Upper lobe of left lung (tissue), 6 donors: ENCODE measurements at regions not wholly inside any gene's neighbourhood (a gene's known extent, or its start where the extent isn't known, plus 50 kb on each side); places are given as distances from the start of the nearest gene placed in this dataset.
"Not testable (repeated sequence)": the region's sequence is repeated elsewhere in the genome, so short reads cannot be mapped to it uniquely, and the experiment has no call there.

Source experiments
- ATAC-seq, 2 donors: fragments of 200-7000 bp; cut with Tn5 transposase; one replicate each; pipeline ENCODE4 v1.9.1; 2022; ENCODE audit warnings: mild to moderate bottlenecking in 2 of 2, moderate library complexity in 2 of 2; ENCODE audit not compliant: low FRiP score in 2 of 2
- DNase-seq, 2 donors: peaks; one replicate each; pipeline ENCODE4 v3.0.0-alpha.2; 2019 to 2020
- H3K27ac ChIP-seq, 4 donors: fragments of 200-600 bp; sonication (generic); one replicate each; pipeline ENCODE4 v1.5.1; 2016 to 2019
- H3K27me3 ChIP-seq, 4 donors: fragments of 200-600 bp; sonication (generic); one replicate each; pipeline ENCODE4 v1.5.1; 2017 to 2019
- H3K36me3 ChIP-seq, 4 donors: fragments of 200-600 bp; sonication (generic); one replicate each; pipeline ENCODE4 v1.5.1; 2016 to 2019
- H3K4me1 ChIP-seq, 4 donors: fragments of 200-600 bp; sonication (generic); one replicate each; pipeline ENCODE4 v1.5.1; 2018 to 2019
- H3K4me3 ChIP-seq, 4 donors: fragments of 200-600 bp; sonication (generic); one replicate each; pipeline ENCODE4 v1.5.1; 2017 to 2019; ENCODE audit warnings: mild to moderate bottlenecking in 2 of 4, moderate library complexity in 1 of 4
- H3K9me3 ChIP-seq, 4 donors: fragments of 200-600 bp; sonication (generic); one replicate each; pipeline ENCODE4 v1.5.1; 2018 to 2019
- EP300 ChIP-seq, 4 donors: sonication (generic); formaldehyde crosslinking; IDR thresholded peaks; one replicate each; pipeline ENCODE4 v1.5.1; 2017; ENCODE audit warnings: antibody characterized with exemption in 4 of 4, control low read depth in 2 of 4
- POLR2A ChIP-seq, 4 donors: fragments of 450-650 bp; IDR thresholded peaks; one replicate each; pipeline ENCODE4 v1.5.1; 2016 to 2017; ENCODE audit warnings: antibody characterized with exemption in 4 of 4, mild to moderate bottlenecking in 2 of 4
- POLR2AphosphoS5 ChIP-seq, 2 donors: sonication (generic); formaldehyde crosslinking; IDR thresholded peaks; one replicate each; pipeline ENCODE4 v1.5.1; 2017; ENCODE audit warnings: antibody characterized with exemption in 2 of 2
- WGBS, 2 donors: methylation state at CpG; one replicate each; pipeline ENCODE4 v1.1.5; 2017 to 2018; 5-methylcytosine and 5-hydroxymethylcytosine counted together
- TF ChIP-seq, protein P1 (sequence below), 6 experiments: fragments of 450-650 bp in 4 of 6; fragments of 200-600 bp in 2 of 6; sonication (generic) in 2 of 6; IDR thresholded peaks; one replicate each; pipeline ENCODE4 v1.5.1; 2016 to 2019; ENCODE audit warnings: antibody characterized with exemption in 6 of 6
- donor health status: DM: no; HTN: no; CAD: no; lungs with moderate emphysema.
- donor health status: DM: no; HTN: yes; CAD: no; lungs with severe emphysema.

DNA sequence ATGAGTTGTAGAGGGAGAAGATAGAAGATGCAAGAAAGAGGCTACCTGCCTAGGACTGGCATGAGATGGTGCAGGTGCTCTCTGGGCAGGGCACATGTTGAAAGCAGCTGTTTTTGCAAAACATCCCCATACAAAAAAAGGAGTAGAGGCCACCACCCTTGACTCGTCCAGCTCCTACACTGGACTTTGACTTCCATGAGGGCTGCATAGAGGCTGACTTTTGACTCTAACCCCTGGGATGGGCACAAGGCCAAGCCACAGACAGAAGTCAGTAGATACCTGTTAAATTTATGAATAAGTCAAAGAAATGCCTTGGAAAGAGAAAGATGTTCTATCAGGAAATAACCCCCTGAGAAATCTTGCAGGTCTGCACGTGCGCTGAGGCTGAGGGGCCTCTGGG, 1139.1 kb upstream of the TMEM132C start:
- Histone ChIP-seq H3K36me3 (no peaks in the 10 kb centered on the region), H3K4me3 (no peak overlapping the region), H3K27ac (no peak overlapping the region), H3K4me1 (no peaks in the 10 kb centered on the region), H3K27me3 (no peaks in the 10 kb centered on the region), H3K9me3 (no peaks in the 10 kb centered on the region)
- 72 to 79% methylated on average over 3 of the region's 3 CpGs for WGBS, 2 donors
- TF ChIP-seq POLR2AphosphoS5 (IDR thresholded peaks at IDR 0.05) = no peak
- TF ChIP-seq EP300 (IDR thresholded peaks at IDR 0.05) = no peak
- TF ChIP-seq POLR2A (IDR thresholded peaks at IDR 0.05) = no peak
- TF ChIP-seq, protein P1, sequence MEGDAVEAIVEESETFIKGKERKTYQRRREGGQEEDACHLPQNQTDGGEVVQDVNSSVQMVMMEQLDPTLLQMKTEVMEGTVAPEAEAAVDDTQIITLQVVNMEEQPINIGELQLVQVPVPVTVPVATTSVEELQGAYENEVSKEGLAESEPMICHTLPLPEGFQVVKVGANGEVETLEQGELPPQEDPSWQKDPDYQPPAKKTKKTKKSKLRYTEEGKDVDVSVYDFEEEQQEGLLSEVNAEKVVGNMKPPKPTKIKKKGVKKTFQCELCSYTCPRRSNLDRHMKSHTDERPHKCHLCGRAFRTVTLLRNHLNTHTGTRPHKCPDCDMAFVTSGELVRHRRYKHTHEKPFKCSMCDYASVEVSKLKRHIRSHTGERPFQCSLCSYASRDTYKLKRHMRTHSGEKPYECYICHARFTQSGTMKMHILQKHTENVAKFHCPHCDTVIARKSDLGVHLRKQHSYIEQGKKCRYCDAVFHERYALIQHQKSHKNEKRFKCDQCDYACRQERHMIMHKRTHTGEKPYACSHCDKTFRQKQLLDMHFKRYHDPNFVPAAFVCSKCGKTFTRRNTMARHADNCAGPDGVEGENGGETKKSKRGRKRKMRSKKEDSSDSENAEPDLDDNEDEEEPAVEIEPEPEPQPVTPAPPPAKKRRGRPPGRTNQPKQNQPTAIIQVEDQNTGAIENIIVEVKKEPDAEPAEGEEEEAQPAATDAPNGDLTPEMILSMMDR (IDR thresholded peaks at IDR 0.05) = no peak
- DNase-seq (no peak), ATAC-seq (no peak)

DNA sequence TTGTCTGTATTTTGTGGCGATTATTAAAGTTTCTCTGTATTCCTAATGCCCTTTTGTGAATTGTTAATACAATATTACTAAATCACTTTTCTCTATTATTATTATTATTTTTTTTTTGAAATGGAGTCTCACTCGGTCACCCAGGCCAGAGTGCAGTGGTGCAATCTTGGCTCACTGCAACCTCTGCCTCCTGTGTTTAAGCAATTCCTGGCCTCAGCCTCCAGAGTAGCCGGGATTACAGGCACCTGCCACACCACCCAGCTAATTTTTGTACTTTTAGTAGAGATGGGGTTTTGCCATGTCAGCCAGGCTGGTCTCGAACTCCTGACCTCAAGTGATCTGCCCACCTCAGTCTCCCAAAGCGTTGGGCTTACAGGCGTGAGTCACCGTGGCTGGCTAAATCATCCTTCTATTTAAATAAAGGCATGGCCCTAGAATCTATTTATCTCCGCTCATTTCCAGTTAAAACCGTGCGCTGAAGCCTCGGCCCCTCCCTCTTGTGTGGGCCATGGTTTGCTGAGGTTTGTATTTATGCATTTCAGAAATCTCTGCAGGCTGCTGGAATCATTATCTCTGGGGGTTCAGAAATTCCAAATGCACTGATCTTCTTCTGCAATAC, 1136.4 kb upstream of the TMEM132C start:
- WGBS, 2 donors = 82 to 94% methylated on average over 11 of the region's 11 CpGs
- TF ChIP-seq EP300 (IDR thresholded peaks at IDR 0.05) (no peak), POLR2A (IDR thresholded peaks at IDR 0.05) (no peak), POLR2AphosphoS5 (IDR thresholded peaks at IDR 0.05) (no peak)
- TF ChIP-seq, protein P1 (IDR thresholded peaks at IDR 0.05) = no peak
- H3K4me3 ChIP-seq = no peak overlapping the region
- ATAC-seq = no peak
- H3K36me3 ChIP-seq = no peaks in the 10 kb centered on the region
- H3K9me3 ChIP-seq = no peaks in the 10 kb centered on the region
- no peaks in the 10 kb centered on the region for H3K27me3 ChIP-seq
- H3K27ac ChIP-seq = no peak overlapping the region
- no peaks in the 10 kb centered on the region for H3K4me1 ChIP-seq
- DNase-seq = no peak

DNA sequence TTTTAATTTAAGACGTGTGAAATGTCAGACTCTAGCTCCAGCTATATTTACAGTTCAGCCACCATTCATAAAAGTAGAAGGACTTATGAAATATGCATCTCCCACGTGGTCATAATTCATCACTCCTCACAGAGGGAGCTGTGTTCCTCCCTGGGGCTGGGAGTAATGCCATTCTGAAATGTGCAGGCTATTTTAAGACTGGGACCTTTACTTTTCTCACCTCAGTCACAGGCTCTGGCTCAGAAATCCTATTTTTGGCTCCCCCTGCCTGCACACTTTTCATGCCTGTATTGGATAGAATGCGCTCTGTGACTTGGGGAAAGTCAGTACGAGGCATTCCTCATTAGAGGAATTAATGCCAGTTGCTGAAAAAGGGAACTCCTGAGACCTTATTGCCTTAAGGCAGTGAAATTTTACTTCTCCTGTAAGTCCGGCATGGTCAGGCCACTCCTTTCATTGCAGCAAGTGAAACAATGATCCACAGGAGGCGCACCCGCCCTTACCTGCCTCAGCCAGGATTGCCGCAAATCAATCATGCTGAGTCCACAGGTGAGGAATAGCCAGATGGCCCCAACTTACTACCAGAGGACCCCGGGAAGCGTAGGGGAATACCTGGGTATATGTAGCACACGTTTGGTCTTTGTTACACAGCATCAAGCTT, 1133.2 kb upstream of the TMEM132C start:
- Histone ChIP-seq H3K36me3 (no peaks in the 10 kb centered on the region), H3K27ac (no peak overlapping the region), H3K9me3 (peaks cover 0 to 4% (median 0%) of the 10 kb centered on the region in 4 donors), H3K4me1 (no peaks in the 10 kb centered on the region), H3K4me3 (no peak overlapping the region), H3K27me3 (no peaks in the 10 kb centered on the region)
- ATAC-seq (no peak), DNase-seq (no peak)
- WGBS, 2 donors = 69 to 83% methylated on average over 11 of the region's 11 CpGs
- no peak for TF ChIP-seq POLR2A (IDR thresholded peaks at IDR 0.05)
- TF ChIP-seq EP300 (IDR thresholded peaks at IDR 0.05) = no peak
- TF ChIP-seq, protein P1 (IDR thresholded peaks at IDR 0.05) = no peak
- no peak for TF ChIP-seq POLR2AphosphoS5 (IDR thresholded peaks at IDR 0.05)

DNA sequence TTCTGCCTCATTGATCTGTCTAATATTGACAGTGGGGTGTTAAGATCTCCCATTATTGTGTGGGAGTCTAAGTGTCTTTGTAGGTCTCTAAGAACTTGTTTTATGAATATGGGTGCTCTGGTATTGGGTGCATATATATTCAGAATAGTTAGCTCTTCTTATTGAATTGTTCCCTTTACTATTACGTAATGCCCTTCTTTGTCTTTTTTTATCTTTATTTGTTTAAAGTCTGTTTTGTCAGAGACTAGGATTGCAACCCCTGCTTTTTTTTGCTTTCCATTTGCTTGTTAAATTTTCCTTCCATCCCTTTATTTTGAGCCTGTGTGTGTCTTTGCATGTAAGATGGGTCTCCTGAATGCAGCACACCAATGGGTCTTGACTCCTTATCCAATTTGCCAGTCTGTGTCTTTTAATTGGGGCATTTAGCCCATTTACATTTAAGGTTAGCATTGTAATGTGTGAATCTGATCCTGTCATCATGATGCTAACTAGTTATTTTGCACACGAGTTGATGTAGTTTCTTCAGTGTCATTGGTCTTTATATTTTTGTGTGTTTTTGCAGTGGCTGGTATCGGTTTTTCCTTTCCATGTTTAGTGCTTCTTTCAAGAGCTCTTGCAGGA, 1126.0 kb upstream of the TMEM132C start:
- H3K27me3 ChIP-seq, H3K9me3 ChIP-seq, H3K4me3 ChIP-seq, H3K4me1 ChIP-seq, ATAC-seq, H3K27ac ChIP-seq, DNase-seq, H3K36me3 ChIP-seq: not testable (repeated sequence)
- WGBS, 2 donors = 87 to 89% methylated on average over 3 of the region's 3 CpGs

DNA sequence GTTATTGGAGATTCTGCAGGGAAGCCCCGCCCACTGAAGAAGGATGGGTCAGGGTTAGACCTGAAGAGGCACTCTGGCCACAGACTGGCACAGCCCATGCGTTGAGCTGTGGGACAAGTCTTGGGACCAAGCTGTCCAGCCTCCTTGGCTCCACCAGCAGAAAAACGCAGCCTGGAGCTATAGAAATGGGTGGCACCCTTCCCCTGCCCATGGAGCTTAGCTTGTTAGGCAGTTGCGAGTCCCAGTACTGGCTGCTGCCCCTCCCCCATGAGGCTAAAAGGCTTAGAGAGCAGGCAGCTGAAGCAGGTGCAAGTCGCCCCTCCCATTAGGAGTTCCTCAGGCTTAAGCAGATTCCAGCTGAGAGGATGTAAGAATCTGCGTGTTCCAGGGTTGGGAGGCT, 1124.0 kb upstream of the TMEM132C start:
- H3K27ac ChIP-seq = no peak overlapping the region
- no peaks in the 10 kb centered on the region for H3K36me3 ChIP-seq
- H3K4me3 ChIP-seq = no peak overlapping the region
- 84 to 93% methylated on average over 3 to 6 of the region's 6 CpGs for WGBS, 2 donors
- peaks cover 0 to 11% (median 10%) of the 10 kb centered on the region in 4 donors for H3K4me1 ChIP-seq
- H3K9me3 ChIP-seq = peaks cover 0 to 7% (median 2%) of the 10 kb centered on the region in 4 donors
- DNase-seq (no peak), ATAC-seq (no peak)
- TF ChIP-seq EP300 (IDR thresholded peaks at IDR 0.05) = no peak
- TF ChIP-seq POLR2A (IDR thresholded peaks at IDR 0.05) = no peak
- TF ChIP-seq, protein P1 (IDR thresholded peaks at IDR 0.05) = no peak
- no peaks in the 10 kb centered on the region for H3K27me3 ChIP-seq
